GM19025 (cell line): ENCODE measurements at regions not wholly inside any gene's neighbourhood (a gene's known extent, or its start where the extent isn't known, plus 50 kb on each side); places are given as distances from the start of the nearest gene placed in this dataset.

Source experiments
- ATAC-seq: cut with Tn5 transposase; IDR thresholded peaks from one replicate; pipeline ENCODE4 v1.9.1; 2021; ENCODE audit warnings: mild to moderate bottlenecking, low read depth, moderate library complexity; ENCODE audit not compliant: unreplicated experiment

- ATAC-seq, result no peak
Observed at GRCh38 chrX:76228499-76228898, 55.6 kb downstream of the PBDC1 start.

- no peak for ATAC-seq
Observed at GRCh38 chrX:76248901-76249300, 76.0 kb downstream of the PBDC1 start.

- ATAC-seq, result peak; percentile 97
Observed at GRCh38 chrX:76253432-76253831, 80.6 kb downstream of the PBDC1 start.

GRCh38 chrX:76279007-76279406, 106.1 kb downstream of the PBDC1 start:
- ATAC-seq, result no peak
